GM23338 (cell line): ENCODE measurements at regions not wholly inside any gene's neighbourhood (a gene's known extent, or its start where the extent isn't known, plus 50 kb on each side); places are given as distances from the start of the nearest gene placed in this dataset.

Experiments
- ATAC-seq: fragments of 200-7000 bp; cut with Tn5 transposase; 3 replicates; pipeline ENCODE4 v1.9.1; 2020
- DNase-seq: peaks from one replicate; pipeline ENCODE4 v3.0.0-alpha.2; 2015; ENCODE audit warnings: low spot score
- H2AFZ ChIP-seq: fragments of 200-600 bp; sonication (generic); 2 replicates; pipeline ENCODE4 v1.8.0; 2016; ENCODE audit warnings: antibody characterized with exemption, mild to moderate bottlenecking, moderate library complexity
- H3F3A ChIP-seq: fragments of 200-600 bp; sonication (generic); replicated peaks from 2 replicates; pipeline ENCODE4 v1.8.0; 2017; ENCODE audit warnings: antibody characterized with exemption, mixed run types, low read depth
- H3K27ac ChIP-seq: fragments of 200-600 bp; sonication (generic); 2 replicates; pipeline ENCODE4 v1.6.1; 2016; ENCODE audit warnings: low read depth
- H3K27me3 ChIP-seq: fragments of 200-600 bp; sonication (generic); 2 replicates; pipeline ENCODE4 v1.8.0; 2016; ENCODE audit warnings: mild to moderate bottlenecking, mixed run types, moderate library complexity; ENCODE audit not compliant: insufficient read depth
- H3K36me3 ChIP-seq: fragments of 200-600 bp; sonication (generic); 2 replicates; pipeline ENCODE4 v1.8.0; 2016; ENCODE audit warnings: mild to moderate bottlenecking; ENCODE audit not compliant: insufficient read depth
- H3K4me1 ChIP-seq: fragments of 200-600 bp; sonication (generic); 2 replicates; pipeline ENCODE4 v1.8.0; 2016; ENCODE audit warnings: mild to moderate bottlenecking, moderate library complexity; ENCODE audit not compliant: insufficient read depth
- H3K4me2 ChIP-seq: fragments of 200-600 bp; sonication (generic); 2 replicates; pipeline ENCODE4 v1.7.1; 2017; ENCODE audit warnings: mixed run types
- H3K4me3 ChIP-seq: fragments of 200-600 bp; sonication (generic); 2 replicates; pipeline ENCODE4 v1.6.1; 2016; ENCODE audit warnings: mixed run types
- H3K79me2 ChIP-seq: fragments of 200-600 bp; sonication (generic); replicated peaks from 2 replicates; pipeline ENCODE4 v1.8.0; 2017; ENCODE audit warnings: mild to moderate bottlenecking; ENCODE audit not compliant: insufficient read depth
- H3K9me2 ChIP-seq: fragments of 200-600 bp; sonication (generic); 2 replicates; pipeline ENCODE4 v1.8.0; 2017; ENCODE audit not compliant: insufficient read depth
- H4K20me1 ChIP-seq: fragments of 200-600 bp; sonication (generic); replicated peaks from 2 replicates; pipeline ENCODE4 v1.8.0; 2017; ENCODE audit warnings: mild to moderate bottlenecking; ENCODE audit not compliant: insufficient read depth
- H3K27ac Mint-ChIP-seq: 2 replicates; pipeline ENCODE4 v1.8.0; 2020; ENCODE audit warnings: inconsistent platforms, mild to moderate bottlenecking, moderate library complexity, mixed read lengths
- H3K27me3 Mint-ChIP-seq: 3 replicates; pipeline ENCODE4 v1.8.0; 2022; ENCODE audit warnings: low read depth, mild to moderate bottlenecking, moderate library complexity, mixed read lengths, inconsistent platforms; ENCODE audit not compliant: insufficient read depth, poor library complexity
- H3K36me3 Mint-ChIP-seq: 3 replicates; pipeline ENCODE4 v1.8.0; 2021; ENCODE audit warnings: low read depth, mild to moderate bottlenecking, inconsistent platforms, moderate library complexity, mixed read lengths
- H3K4me1 Mint-ChIP-seq: 3 replicates; pipeline ENCODE4 v1.8.0; 2020; ENCODE audit warnings: mild to moderate bottlenecking, inconsistent platforms, mixed read lengths
- H3K4me3 Mint-ChIP-seq: 3 replicates; pipeline ENCODE4 v1.8.0; 2021; ENCODE audit warnings: moderate library complexity, mild to moderate bottlenecking, inconsistent platforms, mixed read lengths
- H3K9me3 Mint-ChIP-seq: 3 replicates; pipeline ENCODE4 v1.8.0; 2020; ENCODE audit warnings: moderate library complexity, mild to moderate bottlenecking, inconsistent platforms, mixed read lengths
- CREB1 ChIP-seq: fragments of 250-450 bp; sonication (Bioruptor Pico); IDR thresholded peaks from 2 replicates; pipeline ENCODE4 v1.5.0; 2020; ENCODE audit warnings: low read depth, mild to moderate bottlenecking, moderate library complexity
- EZH2 ChIP-seq: fragments of 200-600 bp; sonication (generic); IDR thresholded peaks from one replicate; pipeline ENCODE4 v1.8.0; 2017; ENCODE audit warnings: antibody characterized with exemption, mild to moderate bottlenecking, low read depth; ENCODE audit not compliant: unreplicated experiment
- EZH2phosphoT487 ChIP-seq: fragments of 200-600 bp; sonication (generic); IDR thresholded peaks from one replicate; pipeline ENCODE4 v1.8.1; 2018; ENCODE audit warnings: antibody characterized with exemption; ENCODE audit not compliant: unreplicated experiment
- NANOG ChIP-seq: IDR thresholded peaks from 2 replicates; pipeline ENCODE4 v1.6.1; 2016; ENCODE audit warnings: antibody characterized with exemption, borderline replicate concordance
- POLR2AphosphoS5 ChIP-seq: IDR thresholded peaks from 2 replicates; pipeline ENCODE4 v1.6.1; 2016; ENCODE audit warnings: antibody characterized with exemption, low read depth
- STAT1 ChIP-seq: IDR thresholded peaks from one replicate; pipeline ENCODE4 v1.6.1; 2016; ENCODE audit warnings: antibody characterized with exemption; ENCODE audit not compliant: unreplicated experiment
- ZNF331 ChIP-seq: fragments of 250-450 bp; sonication (Bioruptor Pico); IDR thresholded peaks from 2 replicates; pipeline ENCODE4 v1.5.0; 2020; ENCODE audit warnings: low read depth, mild to moderate bottlenecking, moderate library complexity
- TF ChIP-seq, protein P1 (sequence below): IDR thresholded peaks from 2 replicates; pipeline ENCODE4 v1.6.1; 2016; ENCODE audit warnings: antibody characterized with exemption
- TF ChIP-seq, protein P2 (sequence below), 2 experiments: fragments of 200-600 bp in 1 of 2; sonication (generic) in 1 of 2; conservative IDR thresholded peaks; 2 replicates each; pipeline versions ENCODE4 v1.5.1 to v1.6.1; 2016 to 2017; ENCODE audit warnings: antibody characterized with exemption in 2 of 2, low read depth in 2 of 2, mild to moderate bottlenecking in 2 of 2, moderate library complexity in 1 of 2
- TF ChIP-seq, protein P3 (sequence below): fragments of 250-450 bp; sonication (Bioruptor Pico); IDR thresholded peaks from 2 replicates; pipeline ENCODE4 v1.5.0; 2020; ENCODE audit warnings: mild to moderate bottlenecking, moderate library complexity

DNA sequence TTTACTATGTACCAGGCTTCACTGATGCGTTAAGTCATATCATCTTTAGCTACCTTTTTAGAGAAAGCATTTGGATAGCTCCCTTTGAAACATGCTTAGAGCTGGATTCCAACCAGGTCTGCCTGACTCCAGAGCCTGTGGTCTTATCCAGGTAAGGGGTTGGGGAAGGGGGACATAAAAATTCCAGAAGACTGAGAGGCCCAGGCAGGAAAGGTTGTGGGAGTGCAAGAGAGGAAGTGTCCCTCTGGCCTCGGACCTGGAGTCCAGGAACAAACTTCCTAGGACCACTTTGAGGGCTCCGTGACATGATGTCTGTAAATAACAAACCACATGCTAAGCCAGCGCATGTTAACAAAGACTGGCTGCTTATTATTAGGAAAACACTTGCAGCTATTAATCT lies 163.0 kb upstream of the KCNG1 start:
- Histone ChIP-seq H4K20me1 (no peaks in the 10 kb centered on the region), H3K9me2 (no peaks in the 10 kb centered on the region), H3K36me3 (no peaks in the 10 kb centered on the region), H3K27ac (no peak overlapping the region), H3K27me3 (no peaks in the 10 kb centered on the region), H3K4me3 (no peak overlapping the region), H3K4me2 (no peak overlapping the region), H2AFZ (0 out of 2 replicates have a peak overlapping the region, but pooled peaks have one; percentile 5), H3K4me1 (no peaks in the 10 kb centered on the region), H3K79me2 (no peaks in the 10 kb centered on the region), H3F3A (no peaks in the 10 kb centered on the region)
- TF ChIP-seq STAT1 (no peak), CREB1 (CRISPR knock-in tag) (no peak), ZNF331 (CRISPR knock-in tag) (no peak), POLR2AphosphoS5 (no peak), EZH2 (no peak), EZH2phosphoT487 (no peak), NANOG (no peak)
- TF ChIP-seq, protein P1, sequence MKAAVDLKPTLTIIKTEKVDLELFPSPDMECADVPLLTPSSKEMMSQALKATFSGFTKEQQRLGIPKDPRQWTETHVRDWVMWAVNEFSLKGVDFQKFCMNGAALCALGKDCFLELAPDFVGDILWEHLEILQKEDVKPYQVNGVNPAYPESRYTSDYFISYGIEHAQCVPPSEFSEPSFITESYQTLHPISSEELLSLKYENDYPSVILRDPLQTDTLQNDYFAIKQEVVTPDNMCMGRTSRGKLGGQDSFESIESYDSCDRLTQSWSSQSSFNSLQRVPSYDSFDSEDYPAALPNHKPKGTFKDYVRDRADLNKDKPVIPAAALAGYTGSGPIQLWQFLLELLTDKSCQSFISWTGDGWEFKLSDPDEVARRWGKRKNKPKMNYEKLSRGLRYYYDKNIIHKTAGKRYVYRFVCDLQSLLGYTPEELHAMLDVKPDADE = no peak
- TF ChIP-seq, protein P2, sequence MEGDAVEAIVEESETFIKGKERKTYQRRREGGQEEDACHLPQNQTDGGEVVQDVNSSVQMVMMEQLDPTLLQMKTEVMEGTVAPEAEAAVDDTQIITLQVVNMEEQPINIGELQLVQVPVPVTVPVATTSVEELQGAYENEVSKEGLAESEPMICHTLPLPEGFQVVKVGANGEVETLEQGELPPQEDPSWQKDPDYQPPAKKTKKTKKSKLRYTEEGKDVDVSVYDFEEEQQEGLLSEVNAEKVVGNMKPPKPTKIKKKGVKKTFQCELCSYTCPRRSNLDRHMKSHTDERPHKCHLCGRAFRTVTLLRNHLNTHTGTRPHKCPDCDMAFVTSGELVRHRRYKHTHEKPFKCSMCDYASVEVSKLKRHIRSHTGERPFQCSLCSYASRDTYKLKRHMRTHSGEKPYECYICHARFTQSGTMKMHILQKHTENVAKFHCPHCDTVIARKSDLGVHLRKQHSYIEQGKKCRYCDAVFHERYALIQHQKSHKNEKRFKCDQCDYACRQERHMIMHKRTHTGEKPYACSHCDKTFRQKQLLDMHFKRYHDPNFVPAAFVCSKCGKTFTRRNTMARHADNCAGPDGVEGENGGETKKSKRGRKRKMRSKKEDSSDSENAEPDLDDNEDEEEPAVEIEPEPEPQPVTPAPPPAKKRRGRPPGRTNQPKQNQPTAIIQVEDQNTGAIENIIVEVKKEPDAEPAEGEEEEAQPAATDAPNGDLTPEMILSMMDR (conservative IDR thresholded peaks at IDR 0.05; ENCODE audit: low read depth in 2 of 2) = no peak
- TF ChIP-seq, protein P3, sequence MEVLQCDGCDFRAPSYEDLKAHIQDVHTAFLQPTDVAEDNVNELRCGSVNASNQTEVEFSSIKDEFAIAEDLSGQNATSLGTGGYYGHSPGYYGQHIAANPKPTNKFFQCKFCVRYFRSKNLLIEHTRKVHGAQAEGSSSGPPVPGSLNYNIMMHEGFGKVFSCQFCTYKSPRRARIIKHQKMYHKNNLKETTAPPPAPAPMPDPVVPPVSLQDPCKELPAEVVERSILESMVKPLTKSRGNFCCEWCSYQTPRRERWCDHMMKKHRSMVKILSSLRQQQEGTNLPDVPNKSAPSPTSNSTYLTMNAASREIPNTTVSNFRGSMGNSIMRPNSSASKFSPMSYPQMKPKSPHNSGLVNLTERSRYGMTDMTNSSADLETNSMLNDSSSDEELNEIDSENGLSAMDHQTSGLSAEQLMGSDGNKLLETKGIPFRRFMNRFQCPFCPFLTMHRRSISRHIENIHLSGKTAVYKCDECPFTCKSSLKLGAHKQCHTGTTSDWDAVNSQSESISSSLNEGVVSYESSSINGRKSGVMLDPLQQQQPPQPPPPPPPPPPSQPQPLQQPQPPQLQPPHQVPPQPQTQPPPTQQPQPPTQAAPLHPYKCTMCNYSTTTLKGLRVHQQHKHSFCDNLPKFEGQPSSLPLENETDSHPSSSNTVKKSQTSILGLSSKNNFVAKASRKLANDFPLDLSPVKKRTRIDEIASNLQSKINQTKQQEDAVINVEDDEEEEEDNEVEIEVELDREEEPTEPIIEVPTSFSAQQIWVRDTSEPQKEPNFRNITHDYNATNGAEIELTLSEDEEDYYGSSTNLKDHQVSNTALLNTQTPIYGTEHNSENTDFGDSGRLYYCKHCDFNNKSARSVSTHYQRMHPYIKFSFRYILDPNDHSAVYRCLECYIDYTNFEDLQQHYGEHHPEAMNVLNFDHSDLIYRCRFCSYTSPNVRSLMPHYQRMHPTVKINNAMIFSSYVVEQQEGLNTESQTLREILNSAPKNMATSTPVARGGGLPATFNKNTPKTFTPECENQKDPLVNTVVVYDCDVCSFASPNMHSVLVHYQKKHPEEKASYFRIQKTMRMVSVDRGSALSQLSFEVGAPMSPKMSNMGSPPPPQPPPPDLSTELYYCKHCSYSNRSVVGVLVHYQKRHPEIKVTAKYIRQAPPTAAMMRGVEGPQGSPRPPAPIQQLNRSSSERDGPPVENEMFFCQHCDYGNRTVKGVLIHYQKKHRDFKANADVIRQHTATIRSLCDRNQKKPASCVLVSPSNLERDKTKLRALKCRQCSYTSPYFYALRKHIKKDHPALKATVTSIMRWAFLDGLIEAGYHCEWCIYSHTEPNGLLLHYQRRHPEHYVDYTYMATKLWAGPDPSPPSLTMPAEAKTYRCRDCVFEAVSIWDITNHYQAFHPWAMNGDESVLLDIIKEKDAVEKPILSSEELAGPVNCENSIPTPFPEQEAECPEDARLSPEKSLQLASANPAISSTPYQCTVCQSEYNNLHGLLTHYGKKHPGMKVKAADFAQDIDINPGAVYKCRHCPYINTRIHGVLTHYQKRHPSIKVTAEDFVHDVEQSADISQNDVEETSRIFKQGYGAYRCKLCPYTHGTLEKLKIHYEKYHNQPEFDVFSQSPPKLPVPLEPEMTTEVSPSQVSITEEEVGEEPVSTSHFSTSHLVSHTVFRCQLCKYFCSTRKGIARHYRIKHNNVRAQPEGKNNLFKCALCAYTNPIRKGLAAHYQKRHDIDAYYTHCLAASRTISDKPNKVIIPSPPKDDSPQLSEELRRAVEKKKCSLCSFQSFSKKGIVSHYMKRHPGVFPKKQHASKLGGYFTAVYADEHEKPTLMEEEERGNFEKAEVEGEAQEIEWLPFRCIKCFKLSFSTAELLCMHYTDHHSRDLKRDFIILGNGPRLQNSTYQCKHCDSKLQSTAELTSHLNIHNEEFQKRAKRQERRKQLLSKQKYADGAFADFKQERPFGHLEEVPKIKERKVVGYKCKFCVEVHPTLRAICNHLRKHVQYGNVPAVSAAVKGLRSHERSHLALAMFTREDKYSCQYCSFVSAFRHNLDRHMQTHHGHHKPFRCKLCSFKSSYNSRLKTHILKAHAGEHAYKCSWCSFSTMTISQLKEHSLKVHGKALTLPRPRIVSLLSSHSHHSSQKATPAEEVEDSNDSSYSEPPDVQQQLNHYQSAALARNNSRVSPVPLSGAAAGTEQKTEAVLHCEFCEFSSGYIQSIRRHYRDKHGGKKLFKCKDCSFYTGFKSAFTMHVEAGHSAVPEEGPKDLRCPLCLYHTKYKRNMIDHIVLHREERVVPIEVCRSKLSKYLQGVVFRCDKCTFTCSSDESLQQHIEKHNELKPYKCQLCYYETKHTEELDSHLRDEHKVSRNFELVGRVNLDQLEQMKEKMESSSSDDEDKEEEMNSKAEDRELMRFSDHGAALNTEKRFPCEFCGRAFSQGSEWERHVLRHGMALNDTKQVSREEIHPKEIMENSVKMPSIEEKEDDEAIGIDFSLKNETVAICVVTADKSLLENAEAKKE (CRISPR knock-in tag) = no peak
- no peaks in the 10 kb centered on the region for H3K9me3 Mint-ChIP-seq
- peaks cover 4% of the 10 kb centered on the region; the same call in 2 of the 3 replicates for H3K4me1 Mint-ChIP-seq
- no peak overlapping the region for H3K27ac Mint-ChIP-seq
- DNase-seq (no peak), ATAC-seq (no peak)
- H3K36me3 Mint-ChIP-seq = no peaks in the 10 kb centered on the region
- no peaks in the 10 kb centered on the region for H3K27me3 Mint-ChIP-seq
- H3K4me3 Mint-ChIP-seq = no peak overlapping the region
